ENCODE measurements at regions not wholly inside any gene's neighbourhood (a gene's known extent, or its start where the extent isn't known, plus 50 kb on each side); places are given as distances from the start of the nearest gene placed in this dataset.
"Not testable (repeated sequence)": the region's sequence is repeated elsewhere in the genome, so short reads cannot be mapped to it uniquely, and the experiment has no call there.

DNA sequence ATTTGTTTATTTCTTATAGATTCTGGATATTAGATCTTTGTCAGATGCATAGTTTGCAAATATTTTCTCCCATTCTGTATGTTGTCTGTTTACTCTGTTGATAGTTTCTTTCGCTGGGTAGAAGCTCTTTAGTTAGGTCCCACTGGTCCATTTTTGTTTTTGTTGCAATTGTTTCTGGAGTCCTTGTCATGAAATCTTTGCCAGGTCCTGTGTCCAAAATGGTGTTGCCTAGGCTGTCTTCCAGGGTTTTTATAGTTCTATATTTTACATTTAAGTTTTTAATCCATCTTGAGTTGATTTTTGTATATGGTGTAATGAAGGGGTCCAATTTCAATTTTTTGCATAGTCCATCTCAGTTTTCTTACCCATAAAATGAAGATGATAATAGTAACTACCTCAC lies 173.9 kb upstream of the NT5E start:
- not testable (repeated sequence) for DNase-seq

DNA sequence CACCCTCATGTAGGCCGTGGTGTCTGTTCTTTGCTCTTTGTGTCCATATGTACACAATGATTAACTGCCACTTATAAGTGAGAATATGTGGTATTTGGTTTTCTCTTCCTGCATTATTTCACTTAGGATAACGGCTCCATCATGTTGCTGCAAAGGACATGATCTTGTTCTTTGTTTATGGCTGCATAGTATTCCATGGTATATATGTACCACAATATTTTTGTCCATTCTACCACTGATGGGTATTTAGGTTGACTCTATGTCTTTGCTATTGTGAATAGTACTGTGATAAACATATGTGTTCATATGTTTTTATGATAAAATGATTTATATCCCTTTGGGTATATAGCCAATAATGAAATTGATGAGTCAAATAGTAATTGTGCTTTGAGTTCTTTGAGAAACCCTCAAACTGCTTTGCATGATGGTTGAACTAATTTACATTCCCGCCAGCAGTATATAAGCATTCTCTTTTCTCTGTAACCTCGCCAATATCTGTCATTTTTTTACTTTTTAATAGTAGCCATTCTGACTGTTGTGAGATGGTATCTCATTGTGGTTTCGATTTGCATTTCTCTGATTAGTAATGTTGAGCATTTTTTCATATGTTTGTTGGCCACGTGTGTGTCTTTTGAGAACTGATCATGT lies 174.4 kb upstream of the NT5E start:
- DNase-seq, result no peak

- DNase-seq, result no peak
Observed at GRCh38 chr6:85273870-85274269, 176.0 kb upstream of the NT5E start.

- no peak for DNase-seq
Observed at GRCh38 chr6:85273046-85273445, 176.8 kb upstream of the NT5E start.

- DNase-seq, result no peak
Observed at GRCh38 chr6:85272592-85272991, 177.3 kb upstream of the NT5E start.

DNA sequence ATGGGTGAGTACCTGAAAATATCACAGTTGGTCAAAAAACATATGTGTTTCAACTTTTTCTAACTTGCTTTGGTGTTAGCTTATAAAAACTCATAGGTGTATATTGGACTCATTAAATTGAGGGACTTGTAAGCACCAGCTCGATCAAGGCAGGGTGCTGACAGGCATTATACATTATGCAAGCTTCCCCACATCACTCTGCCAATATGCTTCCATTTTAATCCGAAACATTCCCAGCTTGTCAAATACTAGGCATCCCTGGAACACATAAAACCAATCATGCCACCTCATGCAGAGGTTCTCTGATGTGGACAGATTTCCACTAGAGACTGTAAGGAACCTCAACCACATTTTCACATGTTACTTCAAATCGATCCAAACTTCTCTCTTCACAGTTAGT lies 187.3 kb upstream of the NT5E start:
- no peak for DNase-seq

DNA sequence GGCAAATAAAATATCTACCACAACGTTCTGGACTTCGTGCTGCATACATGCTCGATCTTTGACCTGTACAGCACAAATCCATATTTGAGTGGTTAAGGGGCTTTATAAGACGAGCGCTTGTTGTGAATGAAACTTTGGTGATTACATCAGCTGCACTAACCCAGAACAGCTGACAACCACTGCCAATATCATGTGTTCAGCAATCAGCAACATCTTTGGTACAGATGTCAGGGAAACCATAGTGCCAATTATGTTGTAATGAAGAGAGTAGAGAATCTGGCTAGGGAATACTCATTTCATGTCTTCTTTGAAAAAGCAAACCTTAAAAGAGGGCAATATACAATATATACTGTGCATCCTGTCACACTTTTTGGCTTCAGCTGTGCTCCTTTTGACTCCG lies 188.6 kb upstream of the NT5E start:
- DNase-seq, result no peak

GRCh38 chr6:85255661-85256060 lies 194.2 kb upstream of the NT5E start:
- no peak for DNase-seq

DNA sequence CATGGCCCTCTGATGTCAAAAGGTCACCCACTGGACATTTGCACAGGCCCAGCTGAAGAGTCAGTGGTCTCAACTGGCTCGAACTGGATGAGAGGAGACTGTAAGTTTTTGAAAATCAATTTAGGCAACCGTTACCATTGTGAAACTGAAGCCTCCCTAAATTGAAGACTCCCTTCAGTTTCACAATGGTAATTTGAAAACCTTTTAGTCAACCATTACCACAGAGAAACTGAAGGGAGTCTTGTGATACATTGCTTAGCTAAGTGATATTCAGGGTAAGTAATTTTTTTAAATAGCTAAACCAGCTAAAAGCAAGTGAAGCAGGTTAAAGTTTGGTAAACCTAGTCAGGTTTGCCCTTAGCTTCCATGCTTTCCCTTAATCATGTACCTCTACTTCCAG lies 197.3 kb upstream of the NT5E start:
- DNase-seq, result no peak

DNA sequence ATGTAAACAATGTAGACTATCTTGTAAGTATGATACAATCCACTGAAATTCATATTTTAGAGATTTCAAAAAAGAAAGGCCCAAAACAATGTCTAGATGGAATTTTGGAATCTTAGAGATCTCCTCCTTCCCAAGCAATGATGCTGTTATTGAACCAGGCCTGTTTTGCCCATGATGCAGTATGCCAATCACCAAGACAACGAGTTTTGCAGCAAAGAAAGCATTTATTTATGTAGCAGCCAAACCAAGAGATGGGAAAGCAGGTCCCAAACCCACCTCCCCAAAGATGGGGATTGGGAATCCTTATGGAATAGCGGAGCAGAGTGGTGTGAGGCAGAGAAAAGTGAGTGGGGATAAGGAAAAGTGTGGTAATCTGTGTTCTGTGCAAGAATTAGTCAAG lies 197.8 kb upstream of the NT5E start:
- DNase-seq, result no peak

GRCh38 chr6:85251300-85251699 lies 198.6 kb upstream of the NT5E start:
- DNase-seq, result no peak

GRCh38 chr6:85250586-85251220 lies 199.2 kb upstream of the NT5E start:
- DNase-seq, result no peak

DNA sequence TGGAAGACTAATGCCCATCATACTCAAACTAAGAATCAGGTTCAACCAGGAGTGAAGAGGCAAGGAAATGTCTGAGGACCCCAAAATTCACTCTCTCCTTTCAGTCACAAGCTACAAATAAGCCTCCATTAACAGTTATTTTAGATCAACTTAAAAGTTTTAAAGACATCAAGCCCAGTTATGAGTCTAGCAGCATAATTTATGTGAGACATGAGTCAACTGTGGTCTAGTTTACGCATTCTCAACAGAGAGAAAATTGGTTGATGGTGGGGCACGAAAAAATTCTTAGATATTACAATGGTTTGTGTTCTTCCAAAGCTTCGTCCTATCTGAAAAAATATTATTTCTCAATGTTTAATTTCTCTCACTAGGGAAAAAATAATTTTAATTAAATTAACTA lies 204.9 kb upstream of the NT5E start:
- DNase-seq, result no peak

GRCh38 chr6:85241498-85242052 lies 208.3 kb upstream of the NT5E start:
- no peak for DNase-seq

- DNase-seq, result no peak
Observed at GRCh38 chr6:85240787-85241385, 209.0 kb upstream of the NT5E start.

GRCh38 chr6:85237478-85237877 lies 212.4 kb upstream of the NT5E start:
- no peak for DNase-seq

- no peak for DNase-seq
Observed at GRCh38 chr6:85236636-85237035, 213.2 kb upstream of the NT5E start.

DNA sequence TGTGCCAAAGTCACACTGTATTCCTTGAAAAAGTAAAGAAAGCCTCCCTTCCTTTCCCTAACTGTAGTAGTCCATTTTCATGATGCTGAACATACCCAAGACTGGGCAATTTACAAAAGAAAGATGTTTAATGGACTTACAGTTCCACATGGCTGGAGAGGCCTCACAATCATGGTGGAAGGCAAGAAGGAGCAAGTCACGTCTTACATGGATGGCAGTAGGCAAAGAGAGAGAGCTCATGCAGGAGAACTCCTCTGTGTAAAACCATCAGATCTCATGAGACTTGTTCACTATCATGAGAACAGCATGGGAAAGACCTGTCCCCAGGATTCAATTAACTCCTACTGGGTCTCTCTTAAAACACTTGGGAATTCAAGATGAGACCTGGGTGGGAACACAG lies 222.5 kb upstream of the NT5E start:
- DNase-seq, result not testable (repeated sequence)

DNA sequence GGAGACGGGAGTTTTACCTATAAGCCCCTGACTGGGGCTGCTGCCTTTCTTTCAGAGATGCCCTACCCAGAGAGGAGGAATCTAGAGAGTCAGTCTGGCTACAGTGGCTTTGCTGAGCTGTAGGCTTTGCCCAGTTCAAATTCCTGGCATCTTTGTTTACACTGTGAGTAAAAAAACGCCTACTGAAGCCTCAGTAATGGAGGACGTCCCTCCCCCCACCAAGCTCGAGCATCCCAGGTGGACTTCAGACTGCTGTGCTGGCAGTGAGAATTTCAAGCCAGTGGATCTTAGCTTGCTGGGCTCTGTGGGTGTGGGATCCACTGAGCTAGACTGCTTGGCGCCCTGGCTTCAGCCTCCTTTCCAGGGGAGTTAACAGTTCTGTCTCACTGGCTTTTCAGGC lies 237.1 kb upstream of the NT5E start:
- DNase-seq, result not testable (repeated sequence)

GRCh38 chr6:85195243-85195642 lies 254.6 kb upstream of the NT5E start:
- no peak for DNase-seq

- DNase-seq, result no peak
Observed at GRCh38 chr6:85193339-85193738, 256.5 kb upstream of the NT5E start.

- DNase-seq, result no peak
Observed at GRCh38 chr6:85192596-85192995, 257.3 kb upstream of the NT5E start.

- DNase-seq, result no peak
Observed at GRCh38 chr6:85192186-85192585, 257.7 kb upstream of the NT5E start.

DNA sequence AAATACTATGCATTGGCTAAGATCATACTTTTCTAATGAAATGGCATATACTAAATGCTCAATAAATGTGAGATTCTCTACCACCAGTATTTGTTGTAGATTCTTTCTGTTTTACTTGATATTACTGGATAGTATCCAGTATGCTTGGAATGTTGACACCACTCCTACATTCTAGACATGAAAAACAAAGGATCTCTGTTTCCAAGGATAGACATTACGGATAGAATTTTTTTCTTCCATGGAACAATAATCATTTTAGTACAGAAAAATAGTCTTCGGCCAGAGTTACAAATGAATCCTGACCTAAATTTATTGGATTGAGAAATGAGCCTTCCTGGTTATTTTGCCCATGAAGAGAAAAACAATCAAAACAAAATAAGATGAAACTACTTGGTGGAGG lies 258.2 kb upstream of the NT5E start:
- no peak for DNase-seq

Measured in bone marrow (tissue), 2 donors.